GM18867 (cell line): ENCODE measurements at regions not wholly inside any gene's neighbourhood (a gene's known extent, or its start where the extent isn't known, plus 50 kb on each side); places are given as distances from the start of the nearest gene placed in this dataset.

ENCODE experiments used
- ATAC-seq: cut with Tn5 transposase; IDR thresholded peaks from one replicate; pipeline ENCODE4 v1.9.1; 2021; ENCODE audit warnings: mild to moderate bottlenecking, moderate library complexity; ENCODE audit not compliant: unreplicated experiment

GRCh38 chr11:116601814-116602636 lies 170.8 kb downstream of the BUD13 start:
- no peak for ATAC-seq

- ATAC-seq = no peak
These were observed 171.9 kb downstream of the BUD13 start for GRCh38 chr11:116600930-116601329.

GRCh38 chr11:116598556-116598955 lies 174.2 kb downstream of the BUD13 start:
- ATAC-seq = no peak

- ATAC-seq = no peak
These were observed 174.8 kb downstream of the BUD13 start for GRCh38 chr11:116598036-116598435.

- ATAC-seq = no peak
These were observed 176.2 kb downstream of the BUD13 start for GRCh38 chr11:116596346-116597260.

- ATAC-seq = no peak
These were observed 177.4 kb downstream of the BUD13 start for GRCh38 chr11:116595305-116595880.

GRCh38 chr11:116590844-116591570 lies 181.8 kb downstream of the BUD13 start:
- no peak for ATAC-seq

GRCh38 chr11:116589402-116589801 lies 183.4 kb downstream of the BUD13 start:
- no peak for ATAC-seq

GRCh38 chr11:116586392-116586791 lies 186.4 kb downstream of the BUD13 start:
- no peak for ATAC-seq

- ATAC-seq = no peak
These were observed 190.2 kb downstream of the BUD13 start for GRCh38 chr11:116582571-116582970.

GRCh38 chr11:116581349-116581748 lies 191.4 kb downstream of the BUD13 start:
- no peak for ATAC-seq

- no peak for ATAC-seq
These were observed 192.0 kb downstream of the BUD13 start for GRCh38 chr11:116580799-116581198.

- no peak for ATAC-seq
These were observed 192.7 kb downstream of the BUD13 start for GRCh38 chr11:116579857-116580727.

GRCh38 chr11:116579031-116579653 lies 193.6 kb downstream of the BUD13 start:
- ATAC-seq = no peak

- ATAC-seq = no peak
These were observed 194.8 kb downstream of the BUD13 start for GRCh38 chr11:116577956-116578355.

- ATAC-seq = no peak
These were observed 195.5 kb downstream of the BUD13 start for GRCh38 chr11:116577273-116577672.

GRCh38 chr11:116576526-116576925 lies 196.3 kb downstream of the BUD13 start:
- no peak for ATAC-seq

GRCh38 chr11:116567721-116568242 lies 205.0 kb downstream of the BUD13 start:
- ATAC-seq = no peak

- no peak for ATAC-seq
These were observed 209.1 kb downstream of the BUD13 start for GRCh38 chr11:116563712-116564047.
